Chondrocyte (in vitro differentiated cells): ENCODE measurements at regions not wholly inside any gene's neighbourhood (a gene's known extent, or its start where the extent isn't known, plus 50 kb on each side); places are given as distances from the start of the nearest gene placed in this dataset.

Experiments
- DNase-seq: peaks from one replicate; pipeline ENCODE4 v3.0.0; 2021; ENCODE audit warnings: mixed read lengths, low spot score
- H3K27ac Mint-ChIP-seq: one replicate; pipeline ENCODE4 v1.8.0; 2021; ENCODE audit warnings: mild to moderate bottlenecking, moderate library complexity, mixed read lengths; ENCODE audit not compliant: unreplicated experiment
- H3K27me3 Mint-ChIP-seq: 2 replicates; pipeline ENCODE4 v1.8.0; 2021; ENCODE audit warnings: low read depth, mixed read lengths
- H3K36me3 Mint-ChIP-seq: 2 replicates; pipeline ENCODE4 v1.8.0; 2021; ENCODE audit warnings: low read depth, mixed read lengths
- H3K4me1 Mint-ChIP-seq: 2 replicates; pipeline ENCODE4 v1.8.0; 2021; ENCODE audit warnings: low read depth, mild to moderate bottlenecking, mixed read lengths
- H3K4me3 Mint-ChIP-seq: one replicate; pipeline ENCODE4 v1.8.0; 2021; ENCODE audit warnings: mild to moderate bottlenecking, moderate library complexity, mixed read lengths; ENCODE audit not compliant: unreplicated experiment
- H3K9me3 Mint-ChIP-seq: 2 replicates; pipeline ENCODE4 v1.8.0; 2021; ENCODE audit warnings: low read depth, mixed read lengths
- TF ChIP-seq, protein P1 (sequence below): fragments of 200-600 bp; sonication (generic); IDR thresholded peaks from 2 replicates; pipeline ENCODE4 v1.5.0; 2021; ENCODE audit warnings: antibody characterized with exemption, mild to moderate bottlenecking, moderate library complexity

DNA sequence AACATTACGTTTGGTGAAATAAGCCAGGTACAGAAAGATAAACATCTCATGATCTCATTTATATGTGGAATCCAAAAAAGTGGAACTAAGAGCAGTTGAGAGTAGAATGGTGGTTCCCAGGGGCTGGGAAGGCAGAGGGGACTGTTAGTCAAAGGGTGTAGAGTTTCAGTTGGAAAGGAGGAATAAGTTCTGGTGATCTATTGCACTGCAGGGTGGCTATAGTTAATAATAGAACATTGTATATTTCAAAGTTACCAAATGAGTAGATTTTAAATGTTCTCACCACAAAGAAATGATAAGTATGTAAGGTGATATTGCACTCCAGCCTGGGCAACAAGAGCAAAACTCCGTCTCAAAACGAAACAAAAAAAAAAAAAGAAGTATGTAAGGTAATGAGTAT lies 260.1 kb upstream of the RAB6C start:
- TF ChIP-seq, protein P1, sequence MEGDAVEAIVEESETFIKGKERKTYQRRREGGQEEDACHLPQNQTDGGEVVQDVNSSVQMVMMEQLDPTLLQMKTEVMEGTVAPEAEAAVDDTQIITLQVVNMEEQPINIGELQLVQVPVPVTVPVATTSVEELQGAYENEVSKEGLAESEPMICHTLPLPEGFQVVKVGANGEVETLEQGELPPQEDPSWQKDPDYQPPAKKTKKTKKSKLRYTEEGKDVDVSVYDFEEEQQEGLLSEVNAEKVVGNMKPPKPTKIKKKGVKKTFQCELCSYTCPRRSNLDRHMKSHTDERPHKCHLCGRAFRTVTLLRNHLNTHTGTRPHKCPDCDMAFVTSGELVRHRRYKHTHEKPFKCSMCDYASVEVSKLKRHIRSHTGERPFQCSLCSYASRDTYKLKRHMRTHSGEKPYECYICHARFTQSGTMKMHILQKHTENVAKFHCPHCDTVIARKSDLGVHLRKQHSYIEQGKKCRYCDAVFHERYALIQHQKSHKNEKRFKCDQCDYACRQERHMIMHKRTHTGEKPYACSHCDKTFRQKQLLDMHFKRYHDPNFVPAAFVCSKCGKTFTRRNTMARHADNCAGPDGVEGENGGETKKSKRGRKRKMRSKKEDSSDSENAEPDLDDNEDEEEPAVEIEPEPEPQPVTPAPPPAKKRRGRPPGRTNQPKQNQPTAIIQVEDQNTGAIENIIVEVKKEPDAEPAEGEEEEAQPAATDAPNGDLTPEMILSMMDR, result no peak
- H3K4me3 Mint-ChIP-seq, result no peak overlapping the region
- no peaks in the 10 kb centered on the region for H3K36me3 Mint-ChIP-seq
- no peaks in the 10 kb centered on the region for H3K4me1 Mint-ChIP-seq
- DNase-seq, result no peak
- H3K9me3 Mint-ChIP-seq, result no peaks in the 10 kb centered on the region
- peaks cover 7% of the 10 kb centered on the region for H3K27me3 Mint-ChIP-seq
- no peak overlapping the region for H3K27ac Mint-ChIP-seq

DNA sequence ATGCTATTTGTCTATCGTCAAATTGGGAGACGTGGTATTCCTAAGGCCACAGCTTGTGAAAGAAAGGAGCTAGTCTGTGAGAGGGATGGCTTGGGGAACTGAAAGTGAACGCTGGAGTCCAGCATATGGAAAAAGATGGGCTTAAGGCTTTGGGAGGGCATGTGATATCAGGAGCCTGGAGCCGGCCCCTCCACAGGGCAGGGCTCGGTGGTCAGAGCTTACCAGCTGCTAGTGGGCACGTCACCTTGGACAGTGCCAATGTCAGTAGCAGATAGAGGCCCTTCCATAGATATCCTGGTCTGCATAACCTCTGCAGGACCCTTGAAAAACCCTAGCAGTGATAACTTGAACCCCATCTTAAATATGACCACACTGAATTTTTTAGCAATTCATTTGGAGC lies 259.1 kb upstream of the RAB6C start:
- Mint-ChIP-seq H3K36me3 (no peaks in the 10 kb centered on the region), H3K9me3 (no peaks in the 10 kb centered on the region), H3K4me3 (no peak overlapping the region), H3K27ac (no peak overlapping the region), H3K27me3 (peaks cover 7% of the 10 kb centered on the region), H3K4me1 (no peaks in the 10 kb centered on the region)
- no peak for DNase-seq
- TF ChIP-seq, protein P1, result no peak

DNA sequence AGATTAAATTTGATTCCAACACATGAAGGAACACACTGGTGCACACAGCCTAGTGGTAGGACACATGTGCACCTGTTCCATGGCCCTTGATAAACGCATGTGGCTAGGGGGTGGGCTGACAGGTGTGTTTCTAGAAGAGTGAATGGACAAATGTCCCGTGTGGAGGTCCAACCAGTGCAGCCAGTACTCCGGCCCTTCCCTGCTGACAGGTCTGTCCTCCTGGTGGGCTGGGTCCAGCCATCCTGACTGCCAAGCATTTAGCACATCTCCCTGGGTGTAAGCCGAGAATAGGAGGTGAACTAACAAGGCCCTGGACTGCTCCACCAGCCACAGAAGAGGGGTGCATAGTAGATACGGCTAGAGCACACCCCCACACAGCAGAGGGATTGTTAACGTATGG lies 258.7 kb upstream of the RAB6C start:
- no peaks in the 10 kb centered on the region for H3K36me3 Mint-ChIP-seq
- no peak overlapping the region for H3K4me3 Mint-ChIP-seq
- no peaks in the 10 kb centered on the region for H3K9me3 Mint-ChIP-seq
- TF ChIP-seq, protein P1, result no peak
- H3K27me3 Mint-ChIP-seq, result peaks cover 5% of the 10 kb centered on the region
- H3K4me1 Mint-ChIP-seq, result no peaks in the 10 kb centered on the region
- H3K27ac Mint-ChIP-seq, result no peak overlapping the region
- no peak for DNase-seq

DNA sequence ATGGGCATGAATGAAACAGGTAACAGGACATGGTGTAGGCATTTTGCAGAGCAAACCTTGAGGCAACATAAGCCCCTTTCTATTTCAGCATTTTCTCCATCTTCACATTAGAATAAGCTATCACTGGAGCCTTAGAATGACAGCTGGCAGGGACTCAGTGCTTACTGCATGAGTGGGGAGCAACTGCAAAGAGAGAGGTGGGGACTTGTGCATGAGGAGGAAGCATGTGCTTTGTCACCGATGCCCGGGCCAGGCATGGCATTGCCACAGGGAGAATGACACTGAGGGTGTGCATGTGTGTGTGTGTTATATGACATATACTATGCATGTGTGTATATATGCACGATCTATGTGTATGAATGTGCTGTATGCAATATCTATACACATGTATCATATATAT lies 258.2 kb upstream of the RAB6C start:
- H3K4me1 Mint-ChIP-seq, result no peaks in the 10 kb centered on the region
- no peak for DNase-seq
- H3K9me3 Mint-ChIP-seq, result no peaks in the 10 kb centered on the region
- no peaks in the 10 kb centered on the region for H3K36me3 Mint-ChIP-seq
- peaks cover 5% of the 10 kb centered on the region for H3K27me3 Mint-ChIP-seq
- TF ChIP-seq, protein P1, result no peak
- no peak overlapping the region for H3K27ac Mint-ChIP-seq
- H3K4me3 Mint-ChIP-seq, result no peak overlapping the region

DNA sequence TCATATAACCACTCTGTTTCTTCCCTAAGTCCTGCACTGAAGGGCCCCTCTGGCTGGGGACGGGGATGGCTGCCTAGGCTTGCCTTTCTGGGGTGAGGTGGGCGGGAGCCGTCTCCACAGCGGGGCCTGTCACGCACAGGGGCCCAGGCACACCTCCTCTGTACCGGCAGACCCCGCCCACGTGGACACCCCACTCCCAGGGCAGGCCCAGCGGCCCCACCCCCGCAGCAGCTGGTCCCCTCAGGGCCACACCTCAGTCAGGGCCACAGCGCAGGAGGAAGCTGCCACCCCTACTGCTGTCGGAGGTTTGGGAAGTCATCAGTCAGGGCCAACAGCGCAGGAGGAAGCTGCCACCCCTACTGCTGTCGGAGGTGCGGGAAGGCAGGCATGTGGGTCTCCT lies 257.6 kb upstream of the RAB6C start:
- Mint-ChIP-seq H3K9me3 (no peaks in the 10 kb centered on the region), H3K36me3 (no peaks in the 10 kb centered on the region), H3K27ac (no peak overlapping the region), H3K4me3 (no peak overlapping the region), H3K27me3 (peaks cover 3% of the 10 kb centered on the region), H3K4me1 (no peaks in the 10 kb centered on the region)
- TF ChIP-seq, protein P1, result no peak
- no peak for DNase-seq
